GM06990 (cell line): ENCODE measurements at regions not wholly inside any gene's neighbourhood (a gene's known extent, or its start where the extent isn't known, plus 50 kb on each side); places are given as distances from the start of the nearest gene placed in this dataset.

Source experiments
- DNase-seq: peaks from one replicate; pipeline ENCODE4 v3.0.0-alpha.2; 2011; ENCODE audit not compliant: insufficient read length; ENCODE audit errors: extremely low read depth
- H3K27me3 ChIP-seq: replicated peaks from 2 replicates; pipeline ENCODE4 v1.6.0; 2011; ENCODE audit warnings: low read length; ENCODE audit not compliant: control insufficient read depth, insufficient read depth
- H3K36me3 ChIP-seq: 2 replicates; pipeline ENCODE4 v1.5.1; 2011; ENCODE audit warnings: low read length; ENCODE audit not compliant: control insufficient read depth, insufficient read depth
- H3K4me3 ChIP-seq: replicated peaks from 2 replicates; pipeline ENCODE4 v1.5.1; 2011; ENCODE audit warnings: low read depth, mild to moderate bottlenecking, control low read depth, low read length
- CTCF ChIP-seq: IDR thresholded peaks from 2 replicates; pipeline ENCODE4 v1.5.1; 2011; ENCODE audit warnings: low read length, control low read depth, mild to moderate bottlenecking, inconsistent platforms; ENCODE audit not compliant: insufficient read depth, poor library complexity, severe bottlenecking

GRCh38 chrX:39168609-39169008, 367.4 kb downstream of the MID1IP1 start:
- Histone ChIP-seq H3K27me3 (no peaks in the 10 kb centered on the region), H3K4me3 (no peak overlapping the region), H3K36me3 (no peaks in the 10 kb centered on the region)
- no peak for TF ChIP-seq CTCF
- no peak for DNase-seq

DNA sequence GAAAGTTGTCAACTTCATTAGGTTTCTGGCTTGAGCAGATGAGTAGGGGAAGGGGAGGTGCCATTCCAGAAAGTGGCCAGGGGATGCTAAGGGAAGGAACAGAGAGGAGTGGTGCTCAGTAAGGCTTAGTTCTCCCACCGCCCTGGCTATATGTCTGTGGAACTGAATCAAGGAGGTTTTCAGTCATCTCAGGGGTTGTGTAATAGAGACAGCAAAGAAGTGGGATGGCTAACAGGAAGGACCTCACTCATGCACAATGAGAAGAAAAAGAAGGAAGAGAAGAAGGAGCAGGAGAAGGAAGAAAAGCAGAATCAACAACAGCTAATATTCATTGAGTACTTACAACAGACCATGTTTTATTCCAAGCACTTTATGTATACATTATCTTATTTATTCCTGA, 368.7 kb downstream of the MID1IP1 start:
- TF ChIP-seq CTCF = no peak
- no peak overlapping the region for H3K4me3 ChIP-seq
- H3K27me3 ChIP-seq = no peaks in the 10 kb centered on the region
- DNase-seq = no peak
- no peaks in the 10 kb centered on the region for H3K36me3 ChIP-seq

- no peak for TF ChIP-seq CTCF
- DNase-seq = no peak
- Histone ChIP-seq H3K27me3 (no peaks in the 10 kb centered on the region), H3K36me3 (no peaks in the 10 kb centered on the region), H3K4me3 (no peak overlapping the region)
These were observed 369.2 kb downstream of the MID1IP1 start for GRCh38 chrX:39170464-39170863.

- H3K4me3 ChIP-seq = no peak overlapping the region
- no peak for DNase-seq
- TF ChIP-seq CTCF = no peak
- no peaks in the 10 kb centered on the region for H3K36me3 ChIP-seq
- no peaks in the 10 kb centered on the region for H3K27me3 ChIP-seq
These were observed 370.4 kb downstream of the MID1IP1 start for GRCh38 chrX:39171686-39172085.

- no peak for DNase-seq
- Histone ChIP-seq H3K36me3 (no peaks in the 10 kb centered on the region), H3K4me3 (no peak overlapping the region), H3K27me3 (no peaks in the 10 kb centered on the region)
- no peak for TF ChIP-seq CTCF
These were observed 373.0 kb downstream of the MID1IP1 start for GRCh38 chrX:39174241-39174771.
